Epithelial cell of proximal tubule (primary cell): ENCODE measurements at regions not wholly inside any gene's neighbourhood (a gene's known extent, or its start where the extent isn't known, plus 50 kb on each side); places are given as distances from the start of the nearest gene placed in this dataset.

Source experiments
- DNase-seq: peaks from one replicate; pipeline ENCODE4 v3.0.0-alpha.2; 2011; ENCODE audit warnings: low read depth
- H3K4me3 ChIP-seq: 2 replicates; pipeline ENCODE4 v1.5.1; 2011; ENCODE audit warnings: low read depth, mild to moderate bottlenecking, low read length
- TF ChIP-seq, protein P1 (sequence below): conservative IDR thresholded peaks from 2 replicates; pipeline ENCODE4 v1.5.1; 2012; ENCODE audit warnings: low read depth, mild to moderate bottlenecking, low read length

GRCh38 chr12:92987362-92987761 is 58.3 kb upstream of the EEA1 start:
- no peak for DNase-seq
- no peak overlapping the region for H3K4me3 ChIP-seq
- TF ChIP-seq, protein P1, sequence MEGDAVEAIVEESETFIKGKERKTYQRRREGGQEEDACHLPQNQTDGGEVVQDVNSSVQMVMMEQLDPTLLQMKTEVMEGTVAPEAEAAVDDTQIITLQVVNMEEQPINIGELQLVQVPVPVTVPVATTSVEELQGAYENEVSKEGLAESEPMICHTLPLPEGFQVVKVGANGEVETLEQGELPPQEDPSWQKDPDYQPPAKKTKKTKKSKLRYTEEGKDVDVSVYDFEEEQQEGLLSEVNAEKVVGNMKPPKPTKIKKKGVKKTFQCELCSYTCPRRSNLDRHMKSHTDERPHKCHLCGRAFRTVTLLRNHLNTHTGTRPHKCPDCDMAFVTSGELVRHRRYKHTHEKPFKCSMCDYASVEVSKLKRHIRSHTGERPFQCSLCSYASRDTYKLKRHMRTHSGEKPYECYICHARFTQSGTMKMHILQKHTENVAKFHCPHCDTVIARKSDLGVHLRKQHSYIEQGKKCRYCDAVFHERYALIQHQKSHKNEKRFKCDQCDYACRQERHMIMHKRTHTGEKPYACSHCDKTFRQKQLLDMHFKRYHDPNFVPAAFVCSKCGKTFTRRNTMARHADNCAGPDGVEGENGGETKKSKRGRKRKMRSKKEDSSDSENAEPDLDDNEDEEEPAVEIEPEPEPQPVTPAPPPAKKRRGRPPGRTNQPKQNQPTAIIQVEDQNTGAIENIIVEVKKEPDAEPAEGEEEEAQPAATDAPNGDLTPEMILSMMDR = peak; percentile 63

DNA sequence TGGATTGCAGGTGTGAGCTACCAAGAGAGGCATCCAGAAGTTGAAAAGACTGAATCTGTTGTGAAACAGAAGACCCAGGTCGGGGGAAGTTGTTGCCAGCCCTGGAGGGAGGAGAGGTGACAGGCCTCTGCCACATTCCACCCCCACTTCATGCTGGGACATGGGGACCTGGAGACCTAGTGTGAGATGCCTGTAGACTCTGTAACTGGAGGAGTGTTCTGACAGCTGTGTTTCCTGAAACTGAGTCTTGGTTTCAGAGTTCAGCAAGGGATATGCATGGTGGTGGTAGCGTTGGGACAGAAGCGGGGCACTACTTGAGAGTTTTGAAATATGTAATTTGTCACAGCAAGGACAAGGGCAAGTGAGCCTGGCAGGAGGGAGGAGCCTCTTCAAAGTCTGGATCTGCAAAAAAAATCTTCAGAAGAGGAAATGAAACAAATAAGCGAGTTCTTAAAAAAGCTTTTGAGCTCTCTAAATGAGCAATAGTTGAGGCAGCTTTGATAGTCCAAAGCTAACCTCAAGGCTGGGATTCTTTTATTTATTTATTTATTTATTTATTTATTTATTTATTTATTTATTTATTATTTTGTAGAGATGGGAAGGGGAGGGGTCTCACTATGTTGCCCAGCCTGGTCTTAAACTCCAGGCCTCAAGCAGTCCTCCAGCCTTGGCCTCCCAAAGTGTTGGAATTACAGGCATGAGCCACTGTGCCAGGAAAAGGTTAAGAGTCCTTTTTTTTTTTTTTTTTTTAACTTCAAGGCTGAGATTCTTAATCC is 58.9 kb upstream of the EEA1 start:
- TF ChIP-seq, protein P1 = no peak
- no peak for DNase-seq
- no peak overlapping the region for H3K4me3 ChIP-seq

DNA sequence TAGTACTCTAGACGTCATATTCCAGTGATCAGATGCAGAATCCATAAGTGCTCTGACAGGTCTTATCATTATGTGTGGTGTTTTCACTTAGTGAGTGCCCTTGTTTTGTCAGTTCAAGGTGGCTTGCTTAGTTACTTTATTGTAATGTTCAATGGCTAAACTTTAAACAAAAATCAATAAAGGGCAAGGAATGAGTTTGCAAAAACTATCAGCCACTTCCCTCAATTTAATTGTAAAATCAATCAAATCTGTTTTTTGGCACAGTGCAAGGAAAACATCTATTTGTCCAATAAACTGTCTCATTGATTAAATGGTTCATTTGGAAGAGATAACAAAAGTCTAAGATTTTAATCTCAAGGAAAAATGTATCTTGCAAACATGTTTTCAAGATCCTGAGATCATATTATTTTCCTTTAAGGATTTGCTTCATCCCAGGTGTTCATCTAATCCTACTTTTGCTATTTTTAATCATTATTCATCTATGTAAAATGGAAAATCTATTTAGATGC is 59.6 kb upstream of the EEA1 start:
- TF ChIP-seq, protein P1 = no peak
- no peak for DNase-seq

DNA sequence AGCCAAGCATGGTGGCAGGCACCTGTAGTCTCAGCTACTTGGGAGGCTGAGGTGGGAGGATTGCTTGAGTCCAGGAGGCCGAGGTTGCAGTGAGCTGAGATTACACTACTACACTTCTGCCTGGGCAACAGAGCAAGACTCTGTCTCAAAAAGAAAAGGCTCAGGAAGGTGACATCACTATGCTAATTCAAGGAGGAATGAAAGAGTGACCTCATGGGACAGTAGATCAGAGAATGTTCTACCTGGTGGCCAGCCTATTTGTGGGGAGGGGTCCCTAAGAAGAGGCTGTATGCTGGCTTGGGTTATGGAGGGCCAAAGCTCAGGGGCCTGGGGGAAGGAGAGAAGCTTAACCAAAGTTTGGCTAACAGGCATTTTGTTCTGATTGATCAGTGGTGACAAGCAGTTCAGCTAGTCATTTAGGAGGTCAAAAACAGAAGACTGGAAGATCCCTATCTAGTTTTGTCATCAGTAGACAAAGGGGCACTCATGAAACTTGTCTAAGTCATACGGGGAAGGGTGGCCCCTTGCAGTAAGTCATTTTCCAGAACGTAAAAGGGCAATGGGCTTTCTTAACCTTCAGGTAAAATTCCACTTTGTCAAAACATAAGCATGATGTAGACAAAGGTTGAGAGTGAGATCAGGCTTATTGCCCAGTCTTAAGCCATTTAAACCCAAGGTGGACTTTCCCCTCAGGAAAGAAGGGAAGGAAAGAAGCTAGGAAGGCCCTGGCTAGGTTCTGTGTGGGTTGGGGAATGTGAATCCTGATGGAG is 60.8 kb upstream of the EEA1 start:
- TF ChIP-seq, protein P1 = no peak
- no peak for DNase-seq
- no peak overlapping the region for H3K4me3 ChIP-seq

More for the DNA sequence above, 59.6 kb upstream of the EEA1 start:
- H3K4me3 ChIP-seq = no peak overlapping the region

DNA sequence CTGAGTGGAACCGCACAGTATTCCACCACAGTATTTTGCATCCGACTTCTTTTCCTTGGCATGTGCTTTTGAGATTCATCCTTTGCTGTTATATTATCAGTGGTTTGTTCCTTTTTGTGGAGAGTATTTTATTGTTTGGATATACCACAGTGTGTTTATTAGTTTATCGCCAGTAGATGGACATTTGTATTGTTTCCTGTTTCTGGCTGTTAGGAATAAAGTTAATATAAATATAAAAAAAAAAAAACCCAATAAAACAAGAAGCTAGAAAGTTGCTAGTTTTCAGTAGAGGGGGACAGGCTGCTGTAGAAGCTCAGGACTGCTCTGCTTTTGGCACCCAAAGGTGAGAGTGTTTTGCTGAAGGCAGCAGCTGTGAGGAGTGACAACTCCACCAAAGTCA is 62.0 kb upstream of the EEA1 start:
- no peak overlapping the region for H3K4me3 ChIP-seq
- TF ChIP-seq, protein P1 = no peak
- DNase-seq = no peak

DNA sequence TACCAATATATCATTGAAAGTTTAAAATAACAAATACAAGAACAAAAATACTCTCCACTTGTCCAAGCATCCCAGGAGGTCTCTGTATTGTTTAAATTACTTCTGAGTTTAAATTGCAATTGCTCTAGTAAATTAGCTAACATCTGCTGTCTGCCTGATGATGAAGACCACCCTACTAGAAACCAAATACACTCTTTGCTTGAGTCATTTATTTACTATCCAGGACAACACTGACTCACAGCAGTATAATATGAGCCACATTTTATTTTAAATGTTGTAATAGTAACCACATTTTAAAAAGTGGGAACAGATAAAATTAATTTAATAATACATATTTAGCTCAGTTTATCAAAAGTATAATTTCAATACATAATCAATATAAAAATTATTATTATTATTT is 62.9 kb upstream of the EEA1 start:
- TF ChIP-seq, protein P1 = no peak
- no peak for DNase-seq
- H3K4me3 ChIP-seq = no peak overlapping the region
